ENCODE measurements at regions not wholly inside any gene's neighbourhood (a gene's known extent, or its start where the extent isn't known, plus 50 kb on each side); places are given as distances from the start of the nearest gene placed in this dataset.

- ATAC-seq, result no peak
- TF ChIP-seq ESRRG (CRISPR knock-in tag; IDR thresholded peaks at IDR 0.05) (no peak), BACH2 (CRISPR knock-in tag; IDR thresholded peaks at IDR 0.05; ENCODE audit: borderline replicate concordance) (no peak), ZNF8 (CRISPR knock-in tag; IDR thresholded peaks at IDR 0.05) (no peak), ARNTL (CRISPR knock-in tag; IDR thresholded peaks at IDR 0.05; ENCODE audit: borderline replicate concordance, low read depth) (no peak), RARB (CRISPR knock-in tag; IDR thresholded peaks at IDR 0.05) (no peak), ZNF70 (CRISPR knock-in tag; IDR thresholded peaks at IDR 0.05) (no peak), PPARA (CRISPR knock-in tag; IDR thresholded peaks at IDR 0.05; ENCODE audit: borderline replicate concordance) (no peak), TOX (CRISPR knock-in tag; IDR thresholded peaks at IDR 0.05; ENCODE audit: borderline replicate concordance) (no peak), ZFP3 (CRISPR knock-in tag; IDR thresholded peaks at IDR 0.05) (no peak), ISL1 (CRISPR knock-in tag; IDR thresholded peaks at IDR 0.05) (no peak)
- TF ChIP-seq, protein P1, sequence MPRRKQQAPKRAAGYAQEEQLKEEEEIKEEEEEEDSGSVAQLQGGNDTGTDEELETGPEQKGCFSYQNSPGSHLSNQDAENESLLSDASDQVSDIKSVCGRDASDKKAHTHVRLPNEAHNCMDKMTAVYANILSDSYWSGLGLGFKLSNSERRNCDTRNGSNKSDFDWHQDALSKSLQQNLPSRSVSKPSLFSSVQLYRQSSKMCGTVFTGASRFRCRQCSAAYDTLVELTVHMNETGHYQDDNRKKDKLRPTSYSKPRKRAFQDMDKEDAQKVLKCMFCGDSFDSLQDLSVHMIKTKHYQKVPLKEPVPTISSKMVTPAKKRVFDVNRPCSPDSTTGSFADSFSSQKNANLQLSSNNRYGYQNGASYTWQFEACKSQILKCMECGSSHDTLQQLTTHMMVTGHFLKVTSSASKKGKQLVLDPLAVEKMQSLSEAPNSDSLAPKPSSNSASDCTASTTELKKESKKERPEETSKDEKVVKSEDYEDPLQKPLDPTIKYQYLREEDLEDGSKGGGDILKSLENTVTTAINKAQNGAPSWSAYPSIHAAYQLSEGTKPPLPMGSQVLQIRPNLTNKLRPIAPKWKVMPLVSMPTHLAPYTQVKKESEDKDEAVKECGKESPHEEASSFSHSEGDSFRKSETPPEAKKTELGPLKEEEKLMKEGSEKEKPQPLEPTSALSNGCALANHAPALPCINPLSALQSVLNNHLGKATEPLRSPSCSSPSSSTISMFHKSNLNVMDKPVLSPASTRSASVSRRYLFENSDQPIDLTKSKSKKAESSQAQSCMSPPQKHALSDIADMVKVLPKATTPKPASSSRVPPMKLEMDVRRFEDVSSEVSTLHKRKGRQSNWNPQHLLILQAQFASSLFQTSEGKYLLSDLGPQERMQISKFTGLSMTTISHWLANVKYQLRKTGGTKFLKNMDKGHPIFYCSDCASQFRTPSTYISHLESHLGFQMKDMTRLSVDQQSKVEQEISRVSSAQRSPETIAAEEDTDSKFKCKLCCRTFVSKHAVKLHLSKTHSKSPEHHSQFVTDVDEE (CRISPR knock-in tag; IDR thresholded peaks at IDR 0.05), result no peak
Measured at GRCh38 chr22:47292546-47293320, 530.3 kb downstream of the TBC1D22A start.

- ATAC-seq, result no peak
- TF ChIP-seq, protein P2, sequence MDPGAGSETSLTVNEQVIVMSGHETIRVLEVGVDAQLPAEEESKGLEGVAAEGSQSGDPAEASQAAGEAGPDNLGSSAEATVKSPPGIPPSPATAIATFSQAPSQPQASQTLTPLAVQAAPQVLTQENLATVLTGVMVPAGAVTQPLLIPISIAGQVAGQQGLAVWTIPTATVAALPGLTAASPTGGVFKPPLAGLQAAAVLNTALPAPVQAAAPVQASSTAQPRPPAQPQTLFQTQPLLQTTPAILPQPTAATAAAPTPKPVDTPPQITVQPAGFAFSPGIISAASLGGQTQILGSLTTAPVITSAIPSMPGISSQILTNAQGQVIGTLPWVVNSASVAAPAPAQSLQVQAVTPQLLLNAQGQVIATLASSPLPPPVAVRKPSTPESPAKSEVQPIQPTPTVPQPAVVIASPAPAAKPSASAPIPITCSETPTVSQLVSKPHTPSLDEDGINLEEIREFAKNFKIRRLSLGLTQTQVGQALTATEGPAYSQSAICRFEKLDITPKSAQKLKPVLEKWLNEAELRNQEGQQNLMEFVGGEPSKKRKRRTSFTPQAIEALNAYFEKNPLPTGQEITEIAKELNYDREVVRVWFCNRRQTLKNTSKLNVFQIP (CRISPR knock-in tag; IDR thresholded peaks at IDR 0.05; ENCODE audit: borderline replicate concordance, low read depth), result no peak
- TF ChIP-seq ZNF565 (CRISPR knock-in tag; conservative IDR thresholded peaks at IDR 0.05; ENCODE audit: low read depth), result no peak
- no peak for TF ChIP-seq TCF4 (CRISPR knock-in tag; IDR thresholded peaks at IDR 0.05; ENCODE audit: borderline replicate concordance)
- no peak for TF ChIP-seq ZNF70 (CRISPR knock-in tag; IDR thresholded peaks at IDR 0.05)
- TF ChIP-seq TOX (CRISPR knock-in tag; IDR thresholded peaks at IDR 0.05; ENCODE audit: borderline replicate concordance), result no peak
Measured at GRCh38 chr22:47291565-47292495, 529.4 kb downstream of the TBC1D22A start.

DNA sequence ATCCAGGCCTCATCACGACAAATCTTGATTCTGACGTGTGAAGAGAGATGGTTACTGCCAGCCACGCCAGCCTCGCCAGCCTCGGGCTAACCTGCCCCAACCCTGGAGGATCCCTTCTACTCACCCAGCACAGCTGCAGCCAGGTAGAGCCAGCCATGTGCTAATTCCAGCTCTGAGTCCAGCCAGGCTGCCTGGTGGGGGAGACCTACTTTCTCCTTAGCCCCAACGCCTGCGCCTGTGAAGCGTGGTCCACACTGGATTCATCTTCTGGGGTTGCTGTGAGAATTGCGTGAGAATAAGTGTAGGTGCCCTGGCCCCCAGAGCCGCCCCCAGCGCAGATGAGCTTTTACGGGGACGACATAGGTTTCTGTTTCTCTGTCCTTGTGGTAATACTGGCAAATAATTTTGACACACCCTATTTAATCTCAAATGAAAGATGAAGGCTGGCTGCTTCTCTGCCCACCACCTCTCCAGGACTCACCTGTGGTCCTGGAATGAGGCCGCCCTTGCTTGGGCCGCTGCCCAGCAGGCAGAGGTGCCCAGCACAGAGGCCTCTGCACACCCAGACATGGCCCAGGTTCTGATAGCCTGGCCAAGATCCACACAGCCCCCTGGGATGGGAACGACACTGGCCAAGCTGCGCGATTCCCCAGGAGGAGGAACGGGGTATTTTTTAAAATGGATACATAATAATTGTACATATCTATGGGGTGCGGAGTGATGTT lies 528.4 kb downstream of the TBC1D22A start:
- no peak for TF ChIP-seq TOX (CRISPR knock-in tag; IDR thresholded peaks at IDR 0.05; ENCODE audit: borderline replicate concordance)
- TF ChIP-seq, protein P1 (CRISPR knock-in tag; IDR thresholded peaks at IDR 0.05), result no peak
- TF ChIP-seq, protein P3, sequence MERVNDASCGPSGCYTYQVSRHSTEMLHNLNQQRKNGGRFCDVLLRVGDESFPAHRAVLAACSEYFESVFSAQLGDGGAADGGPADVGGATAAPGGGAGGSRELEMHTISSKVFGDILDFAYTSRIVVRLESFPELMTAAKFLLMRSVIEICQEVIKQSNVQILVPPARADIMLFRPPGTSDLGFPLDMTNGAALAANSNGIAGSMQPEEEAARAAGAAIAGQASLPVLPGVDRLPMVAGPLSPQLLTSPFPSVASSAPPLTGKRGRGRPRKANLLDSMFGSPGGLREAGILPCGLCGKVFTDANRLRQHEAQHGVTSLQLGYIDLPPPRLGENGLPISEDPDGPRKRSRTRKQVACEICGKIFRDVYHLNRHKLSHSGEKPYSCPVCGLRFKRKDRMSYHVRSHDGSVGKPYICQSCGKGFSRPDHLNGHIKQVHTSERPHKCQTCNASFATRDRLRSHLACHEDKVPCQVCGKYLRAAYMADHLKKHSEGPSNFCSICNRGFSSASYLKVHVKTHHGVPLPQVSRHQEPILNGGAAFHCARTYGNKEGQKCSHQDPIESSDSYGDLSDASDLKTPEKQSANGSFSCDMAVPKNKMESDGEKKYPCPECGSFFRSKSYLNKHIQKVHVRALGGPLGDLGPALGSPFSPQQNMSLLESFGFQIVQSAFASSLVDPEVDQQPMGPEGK (CRISPR knock-in tag; IDR thresholded peaks at IDR 0.05; ENCODE audit: borderline replicate concordance), result no peak
- TF ChIP-seq, protein P2 (CRISPR knock-in tag; IDR thresholded peaks at IDR 0.05; ENCODE audit: borderline replicate concordance, low read depth), result no peak
- no peak for ATAC-seq

Data from SK-N-SH treated with all-trans-retinoic acid at 6 μM for 48 hours (cell line).